ENCODE measurements at regions not wholly inside any gene's neighbourhood (a gene's known extent, or its start where the extent isn't known, plus 50 kb on each side); places are given as distances from the start of the nearest gene placed in this dataset.

DNA sequence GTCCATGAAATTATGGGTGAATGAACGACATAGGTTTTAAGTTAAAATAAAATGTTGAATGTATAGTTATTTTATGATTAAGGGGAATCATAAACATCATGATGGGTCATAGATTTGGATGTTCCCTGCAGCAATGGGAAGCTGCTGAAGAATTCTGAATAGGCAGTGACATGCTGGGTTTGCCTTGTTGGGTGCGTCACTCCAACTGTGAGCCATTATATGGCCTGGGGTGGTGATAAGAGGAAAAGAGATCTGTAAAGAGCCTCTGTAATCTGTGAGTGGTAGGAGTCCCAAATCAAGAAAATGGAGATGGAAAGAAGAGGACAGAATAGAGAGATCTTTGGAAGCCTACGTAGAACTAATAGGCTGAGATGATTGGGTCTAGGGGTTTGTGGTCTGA lies 58.1 kb upstream of the GPR26 start:
- no peak for DNase-seq (ENCODE audit: low read depth, low spot score)
- Histone ChIP-seq H3K4me3 (replicated peaks in 1 of 3; ENCODE audit: insufficient read depth in 1 of 3, low read depth in 1 of 3, low read length in 3 of 3) (no peak overlapping the region), H3K4me1 (ENCODE audit: control insufficient read depth, extremely low read depth, insufficient read depth, low read length) (no peaks in the 10 kb centered on the region), H3K9ac (replicated peaks; ENCODE audit: extremely low read depth, insufficient read depth, low read length) (no peak overlapping the region), H4K20me1 (replicated peaks; ENCODE audit: control insufficient read depth, extremely low read depth, insufficient read depth, low read length) (no peaks in the 10 kb centered on the region), H3K27ac (ENCODE audit: insufficient read depth, low read depth, low read length) (no peak overlapping the region), H3K4me2 (ENCODE audit: insufficient read depth, low read length) (no peak overlapping the region), H3K27me3 (ENCODE audit: control insufficient read depth in 2 of 2, insufficient read depth in 2 of 2, low read length in 2 of 2) (no peaks in the 10 kb centered on the region), H3K36me3 (ENCODE audit: control insufficient read depth in 2 of 2, extremely low read depth in 1 of 2, insufficient read depth in 2 of 2, low read length in 2 of 2) (no peaks in the 10 kb centered on the region), H2AFZ (ENCODE audit: low read depth, low read length) (no peak overlapping the region), H3K79me2 (ENCODE audit: control insufficient read depth, insufficient read depth, low read length) (no peaks in the 10 kb centered on the region), H3K9me3 (replicated peaks; ENCODE audit: control insufficient read depth, insufficient read depth, low read length) (no peaks in the 10 kb centered on the region), H3K9me1 (replicated peaks; ENCODE audit: control insufficient read depth, extremely low read depth, insufficient read depth, low read length) (no peaks in the 10 kb centered on the region)
- no TSS peak for BruUV-seq (replicated peaks)
- dilution Hi-C loops (cut with MboI; ENCODE audit: extremely low pct_ligation_motif_present, low sequenced_read_pairs): no loop called here
- FAIRE-seq: no peak
- TF ChIP-seq FOS (IDR thresholded peaks at IDR 0.05; ENCODE audit: borderline replicate concordance, insufficient read depth, low read length) (no peak), MYC (IDR thresholded peaks at IDR 0.05; ENCODE audit: low read depth, low read length) (no peak), POLR2A (IDR thresholded peaks at IDR 0.05; ENCODE audit: low read depth, low read length) (no peak), CTCF (IDR thresholded peaks at IDR 0.05; ENCODE audit: extremely low read depth in 1 of 2, insufficient read depth in 1 of 2, low read depth in 1 of 2, low read length in 2 of 2) (no peak), JUN (IDR thresholded peaks at IDR 0.05; ENCODE audit: borderline replicate concordance, insufficient read depth, insufficient read length, low read depth) (no peak)
- ChIA-PET POLR2A (no interaction called here), CTCF (no interaction called here)
- intact Hi-C loops (cut with micrococcal nuclease): no loop called here

GRCh38 chr10:123611243-123611642 lies 54.9 kb upstream of the GPR26 start:
- Histone ChIP-seq H3K27me3 (ENCODE audit: control insufficient read depth in 2 of 2, insufficient read depth in 2 of 2, low read length in 2 of 2) (no peaks in the 10 kb centered on the region), H3K4me1 (ENCODE audit: control insufficient read depth, extremely low read depth, insufficient read depth, low read length) (no peaks in the 10 kb centered on the region), H2AFZ (ENCODE audit: low read depth, low read length) (no peak overlapping the region), H3K4me3 (replicated peaks in 1 of 3; ENCODE audit: insufficient read depth in 1 of 3, low read depth in 1 of 3, low read length in 3 of 3) (no peak overlapping the region), H3K9ac (replicated peaks; ENCODE audit: extremely low read depth, insufficient read depth, low read length) (no peak overlapping the region), H3K9me1 (replicated peaks; ENCODE audit: control insufficient read depth, extremely low read depth, insufficient read depth, low read length) (no peaks in the 10 kb centered on the region), H3K4me2 (ENCODE audit: insufficient read depth, low read length) (no peak overlapping the region), H3K79me2 (ENCODE audit: control insufficient read depth, insufficient read depth, low read length) (no peaks in the 10 kb centered on the region), H3K36me3 (ENCODE audit: control insufficient read depth in 2 of 2, extremely low read depth in 1 of 2, insufficient read depth in 2 of 2, low read length in 2 of 2) (no peaks in the 10 kb centered on the region), H3K9me3 (replicated peaks; ENCODE audit: control insufficient read depth, insufficient read depth, low read length) (no peaks in the 10 kb centered on the region), H3K27ac (ENCODE audit: insufficient read depth, low read depth, low read length) (no peak overlapping the region), H4K20me1 (replicated peaks; ENCODE audit: control insufficient read depth, extremely low read depth, insufficient read depth, low read length) (no peaks in the 10 kb centered on the region)
- no TSS peak for BruUV-seq (replicated peaks)
- FAIRE-seq: no peak
- intact Hi-C loops (cut with micrococcal nuclease): no loop called here
- ChIA-PET POLR2A (no interaction called here), CTCF (no interaction called here)
- TF ChIP-seq POLR2AphosphoS5 (IDR thresholded peaks at IDR 0.05; ENCODE audit: insufficient read depth, low read depth, low read length): no peak
- TF ChIP-seq EZH2 (IDR thresholded peaks at IDR 0.05; ENCODE audit: borderline replicate concordance, low read depth, low read length, severe bottlenecking): no peak
- no peak for TF ChIP-seq MAX (IDR thresholded peaks at IDR 0.05; ENCODE audit: insufficient read depth, insufficient read length)
- no peak for TF ChIP-seq GATA2 (IDR thresholded peaks at IDR 0.05; ENCODE audit: insufficient read depth, insufficient read length, low read depth, low read length)
- no peak for TF ChIP-seq CTCF (IDR thresholded peaks at IDR 0.05; ENCODE audit: extremely low read depth in 1 of 2, insufficient read depth in 1 of 2, low read depth in 1 of 2, low read length in 2 of 2)
- TF ChIP-seq POLR2A (IDR thresholded peaks at IDR 0.05; ENCODE audit: low read depth, low read length): no peak
- TF ChIP-seq FOS (IDR thresholded peaks at IDR 0.05; ENCODE audit: borderline replicate concordance, insufficient read depth, low read length): no peak
- no peak for TF ChIP-seq JUN (IDR thresholded peaks at IDR 0.05; ENCODE audit: borderline replicate concordance, insufficient read depth, insufficient read length, low read depth)
- no peak for TF ChIP-seq MYC (IDR thresholded peaks at IDR 0.05; ENCODE audit: low read depth, low read length)
- no peak for DNase-seq (ENCODE audit: low read depth, low spot score)
- dilution Hi-C loops (cut with MboI; ENCODE audit: extremely low pct_ligation_motif_present, low sequenced_read_pairs): no loop called here
